GM18511 (cell line): ENCODE measurements at regions not wholly inside any gene's neighbourhood (a gene's known extent, or its start where the extent isn't known, plus 50 kb on each side); places are given as distances from the start of the nearest gene placed in this dataset.
"Not testable (repeated sequence)": the region's sequence is repeated elsewhere in the genome, so short reads cannot be mapped to it uniquely, and the experiment has no call there.

Source experiments
- ATAC-seq: cut with Tn5 transposase; IDR thresholded peaks from one replicate; pipeline ENCODE4 v1.9.1; 2021; ENCODE audit warnings: mild to moderate bottlenecking, moderate library complexity; ENCODE audit not compliant: unreplicated experiment

DNA sequence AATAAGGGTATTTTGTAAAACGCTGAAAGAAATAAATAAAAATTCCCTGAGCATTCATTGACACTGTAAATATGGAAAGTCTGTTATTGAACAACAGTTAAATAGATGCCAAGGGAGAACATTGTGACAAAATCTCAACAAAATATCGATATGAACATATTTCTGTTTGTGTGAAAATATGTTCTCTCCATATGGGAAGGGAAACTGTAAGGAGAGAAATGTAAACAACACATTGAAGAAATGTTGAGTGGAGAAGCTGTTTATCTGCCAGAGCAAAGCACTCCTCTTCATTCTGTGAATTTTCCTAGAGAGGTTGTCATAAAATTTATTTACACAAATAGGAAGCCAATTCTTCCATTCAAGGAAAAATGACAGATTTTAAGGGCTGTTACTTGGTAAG lies 57.1 kb upstream of the EOMES start:
- no peak for ATAC-seq

DNA sequence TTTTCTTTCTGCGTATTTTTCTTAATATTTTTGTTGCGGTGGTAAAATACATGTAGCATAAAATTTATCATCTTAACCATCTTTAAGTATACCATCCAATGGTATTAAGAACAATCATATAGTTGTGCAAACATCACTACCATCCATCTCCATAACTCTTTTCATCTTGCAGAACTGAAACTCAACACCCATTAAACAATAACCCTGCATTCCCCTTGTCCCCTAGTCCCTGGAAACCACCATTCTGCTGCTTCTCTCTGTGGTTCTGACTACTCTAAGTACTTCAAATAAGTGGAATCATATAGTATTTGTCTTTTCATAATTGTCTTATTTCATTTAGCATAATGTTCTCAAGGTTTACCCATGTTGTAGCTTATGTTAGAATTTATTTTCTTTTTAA lies 67.3 kb upstream of the EOMES start:
- no peak for ATAC-seq

DNA sequence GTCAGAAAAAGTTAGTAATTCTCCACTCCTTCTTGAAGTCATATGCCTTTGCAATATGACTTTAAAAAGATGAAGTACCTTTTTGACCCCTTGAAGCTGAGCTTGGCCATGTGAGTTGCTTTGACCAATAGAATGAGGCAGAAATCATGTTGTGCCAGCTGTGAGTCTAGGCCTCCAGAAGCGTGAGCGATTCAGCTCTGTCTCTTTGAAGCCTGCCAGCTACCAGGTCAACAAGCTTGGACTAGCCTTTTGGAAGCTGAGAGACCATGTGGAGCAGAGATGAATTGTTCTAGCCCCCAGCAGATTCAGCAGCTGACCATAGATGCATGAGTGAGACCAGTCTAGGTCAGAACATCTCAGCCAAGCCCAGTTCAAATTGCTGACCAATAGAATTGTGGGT lies 69.8 kb upstream of the EOMES start:
- no peak for ATAC-seq

DNA sequence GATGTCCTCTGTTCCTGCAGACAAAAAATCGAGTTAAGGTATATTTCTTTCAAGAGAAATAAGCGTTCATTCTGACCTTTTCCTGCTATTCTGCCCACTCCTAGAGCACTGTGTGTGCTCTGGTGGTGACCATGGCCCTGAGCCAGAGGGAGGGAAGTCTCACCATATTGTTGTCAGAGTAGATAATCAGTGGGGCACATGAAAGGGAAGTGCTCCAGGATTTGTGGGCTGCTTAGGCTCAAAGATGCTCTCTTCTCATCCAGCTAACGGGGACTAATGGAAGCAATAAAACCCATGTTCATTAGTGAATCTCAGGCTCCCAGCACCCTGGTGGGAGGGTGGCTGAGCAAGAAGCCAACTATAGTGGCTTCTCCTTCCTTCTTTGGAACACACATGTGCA lies 70.7 kb upstream of the EOMES start:
- no peak for ATAC-seq

DNA sequence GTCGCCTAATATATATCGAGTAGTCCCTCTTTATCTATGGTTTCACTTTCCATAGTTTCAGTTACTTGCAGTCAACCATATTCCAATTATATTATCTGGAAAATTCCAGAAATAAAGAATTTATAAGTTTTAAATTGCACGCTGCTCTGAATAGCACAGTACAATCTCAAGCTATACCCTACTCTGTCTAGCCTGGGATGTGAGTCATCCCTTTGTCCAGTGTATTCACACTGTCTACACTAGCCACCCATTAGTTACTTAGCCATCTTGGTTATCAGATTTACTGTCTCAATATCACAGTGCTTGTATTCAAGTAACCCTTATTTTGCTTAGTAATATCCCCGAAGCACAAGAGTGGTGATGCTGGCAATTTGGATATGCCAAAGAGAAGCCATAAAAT lies 72.1 kb upstream of the EOMES start:
- no peak for ATAC-seq

DNA sequence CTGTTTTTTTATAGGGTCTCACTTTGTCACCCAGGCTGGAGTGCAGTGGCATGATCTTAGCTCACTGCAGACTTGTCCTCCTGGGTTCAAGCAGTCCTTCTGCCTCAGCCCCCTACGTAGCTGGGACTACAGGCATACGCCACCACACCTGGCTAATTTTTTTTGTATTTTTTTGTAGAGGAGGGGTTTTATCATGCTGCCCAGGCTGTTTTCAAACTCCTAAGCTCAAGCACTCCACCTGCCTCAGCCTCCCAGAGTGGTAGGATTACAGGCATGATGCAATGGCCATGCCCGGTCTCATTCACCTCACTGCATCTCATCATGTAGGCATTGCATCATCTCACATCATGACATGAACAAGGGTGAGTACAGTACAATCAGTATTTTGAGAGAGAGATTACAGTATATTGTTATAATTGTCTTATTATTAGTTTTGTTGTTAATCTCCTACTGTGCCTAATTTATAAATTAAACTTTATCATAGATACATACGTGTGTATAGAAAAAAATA lies 74.3 kb upstream of the EOMES start:
- ATAC-seq: no peak

DNA sequence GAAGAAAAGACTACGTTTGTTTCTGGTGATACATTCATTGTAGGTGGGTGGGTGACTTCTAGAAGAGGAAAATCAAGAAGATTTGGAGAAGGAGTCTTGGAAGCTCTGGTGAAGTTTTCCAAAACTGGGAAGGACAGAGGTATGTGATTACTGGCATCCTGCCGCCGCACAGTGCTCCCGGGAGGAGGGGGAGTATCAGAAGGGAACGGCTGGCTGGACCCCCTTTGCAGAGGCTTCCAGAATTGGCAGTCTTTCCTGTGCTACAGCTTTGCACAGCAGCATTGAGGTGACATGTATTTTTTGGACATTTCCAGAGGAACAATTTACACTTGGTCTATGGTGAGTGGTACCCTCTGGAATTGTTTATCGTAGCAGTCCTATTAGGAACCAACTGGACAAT lies 75.7 kb upstream of the EOMES start:
- ATAC-seq: no peak

DNA sequence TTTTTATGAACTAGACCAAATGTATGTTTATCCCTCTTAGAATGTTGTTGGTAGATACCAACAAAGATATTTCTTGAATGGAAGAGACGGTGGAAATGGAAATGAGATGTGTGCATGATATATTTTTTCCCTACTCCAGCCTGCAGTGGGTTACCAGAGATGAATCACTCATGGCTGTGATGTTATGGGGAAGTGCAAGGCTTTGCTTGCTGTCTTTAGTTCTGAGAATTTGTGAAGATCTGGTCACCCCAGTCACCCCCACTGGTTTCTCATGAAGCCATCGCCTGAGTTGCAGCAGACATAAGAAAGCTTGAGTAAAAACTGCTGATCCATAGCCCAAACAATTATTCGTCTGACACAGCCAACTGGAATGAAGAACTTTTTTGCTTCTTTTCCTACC lies 78.1 kb upstream of the EOMES start:
- no peak for ATAC-seq

DNA sequence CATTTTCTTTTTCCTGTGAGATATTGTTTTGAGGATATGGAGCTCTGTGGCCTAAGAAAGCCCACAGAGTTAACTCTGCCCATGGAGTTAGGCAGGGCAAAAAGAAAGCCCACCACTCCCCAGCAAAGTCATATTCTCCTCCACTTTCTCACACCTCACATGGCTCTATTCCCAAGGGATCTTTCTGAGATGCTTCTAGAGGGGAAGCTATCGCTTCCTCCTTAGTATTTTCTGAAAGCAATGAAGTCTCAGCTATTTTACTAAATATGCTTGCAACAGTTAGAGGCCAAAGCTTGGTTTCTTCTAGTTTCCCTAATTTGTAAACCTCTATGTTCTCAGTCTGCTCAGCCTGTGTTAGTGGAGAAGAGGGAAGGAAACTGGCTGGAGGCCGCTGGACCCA lies 80.3 kb upstream of the EOMES start:
- no peak for ATAC-seq

DNA sequence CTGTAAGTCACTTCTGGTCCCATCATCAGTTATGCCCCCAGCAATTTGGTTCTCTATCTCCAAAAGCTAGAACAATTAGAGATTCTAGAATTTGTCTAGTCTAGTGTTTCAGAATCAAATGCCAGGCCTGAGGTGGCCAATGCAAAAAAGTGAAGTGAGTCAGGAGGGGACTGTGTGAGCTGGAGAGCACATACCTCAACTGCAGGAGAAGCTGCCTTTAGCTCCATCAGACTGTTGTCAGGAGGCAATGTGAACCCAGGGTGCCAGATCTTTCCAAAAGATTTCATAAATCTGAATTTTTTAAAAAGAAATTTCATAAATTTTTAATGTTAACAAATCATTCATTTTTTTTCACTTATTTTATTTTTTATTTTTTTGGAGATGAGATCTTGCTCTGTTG lies 80.7 kb upstream of the EOMES start:
- ATAC-seq: no peak

DNA sequence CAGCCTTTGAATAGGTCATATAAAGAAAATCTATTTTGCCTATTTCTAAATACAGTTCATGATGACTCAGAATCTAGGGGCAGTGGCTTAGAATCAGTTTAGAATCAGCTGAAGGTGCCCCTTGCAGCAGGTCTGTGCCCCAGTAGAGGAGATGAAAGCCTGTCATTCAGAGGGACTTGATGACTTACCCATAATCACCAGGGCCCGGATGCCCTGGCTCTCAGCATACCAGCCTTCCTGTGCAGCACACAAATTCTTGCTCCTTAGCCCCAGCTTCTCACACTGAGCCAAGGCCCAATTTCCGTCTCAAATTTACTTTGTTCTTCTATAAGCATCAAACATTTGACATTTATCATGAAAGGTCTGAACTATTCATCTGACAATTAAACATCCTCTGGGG lies 83.2 kb upstream of the EOMES start:
- no peak for ATAC-seq

DNA sequence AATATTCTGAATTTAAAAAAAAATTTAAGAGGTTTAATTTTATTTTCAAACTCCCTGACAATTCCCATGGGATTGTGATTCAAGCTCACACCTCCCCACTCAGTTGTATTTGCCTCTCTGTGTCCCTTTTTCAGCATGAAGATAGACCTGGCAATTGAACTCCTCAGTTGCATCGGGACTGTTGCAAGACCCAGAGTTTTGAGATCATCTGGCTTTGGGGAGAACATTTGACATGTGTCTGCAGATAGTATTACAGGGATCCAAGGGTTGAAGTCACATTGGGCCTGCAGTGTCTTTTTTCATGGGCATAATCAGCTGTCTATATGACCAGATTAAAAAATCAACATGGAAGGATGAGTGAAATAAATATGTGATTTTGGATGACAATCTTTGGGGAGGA lies 91.1 kb upstream of the EOMES start:
- no peak for ATAC-seq

DNA sequence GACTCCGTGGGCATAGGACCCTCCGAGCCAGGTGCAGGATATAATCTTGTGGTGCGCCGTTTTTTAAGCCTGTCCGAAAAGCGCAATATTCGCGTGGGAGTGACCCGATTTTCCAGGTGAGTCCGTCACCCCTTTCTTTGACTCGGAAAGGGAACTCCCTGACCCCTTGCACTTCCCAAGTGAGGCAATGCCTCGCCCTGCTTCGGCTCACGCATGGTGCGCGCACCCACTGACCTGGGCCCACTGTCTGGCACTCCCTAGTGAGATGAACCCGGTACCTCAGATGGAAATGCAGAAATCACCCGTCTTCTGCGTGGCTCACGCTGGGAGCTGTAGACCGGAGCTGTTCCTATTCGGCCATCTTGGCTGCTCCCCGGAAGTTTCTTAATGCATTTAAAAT lies 99.5 kb upstream of the EOMES start:
- not testable (repeated sequence) for ATAC-seq

DNA sequence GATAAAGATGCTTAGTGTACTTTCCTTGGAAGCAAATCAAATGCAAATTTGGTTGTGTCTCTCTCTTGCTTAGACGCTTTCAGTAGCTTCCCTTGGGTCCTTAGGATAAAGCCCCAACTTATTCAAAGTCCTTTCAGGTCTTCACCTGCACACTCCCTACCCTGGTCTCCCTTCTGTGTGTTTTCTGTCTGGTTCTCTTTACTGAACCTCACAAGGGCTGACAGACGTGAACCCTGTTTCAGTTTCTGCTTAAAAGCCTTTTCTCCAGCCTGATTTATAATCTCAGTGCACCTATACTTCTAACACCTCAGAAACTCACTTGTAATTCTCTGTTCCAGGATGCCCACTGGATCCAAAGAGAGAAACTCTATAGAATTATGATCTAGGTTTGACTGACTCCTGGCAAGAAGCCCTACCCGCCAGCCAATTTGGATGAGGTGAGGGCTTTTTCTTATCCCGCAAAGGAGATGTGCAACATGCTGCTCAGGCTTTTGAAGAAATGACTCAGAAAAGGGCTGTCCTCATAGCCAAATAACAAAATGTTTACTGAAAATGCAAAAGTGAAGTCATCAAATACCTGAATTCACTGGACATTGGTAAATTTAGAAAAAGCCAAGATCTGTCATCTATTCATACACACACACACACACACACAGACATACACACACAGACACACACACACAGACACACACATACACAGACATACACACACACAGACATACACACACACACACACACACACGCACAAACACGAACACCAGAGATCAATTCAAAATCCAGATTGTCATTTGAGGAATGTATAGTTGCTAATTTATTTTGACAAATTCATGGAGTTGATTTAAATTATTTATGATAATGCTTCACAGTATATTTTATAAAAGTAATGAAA lies 102.4 kb upstream of the EOMES start:
- no peak for ATAC-seq

DNA sequence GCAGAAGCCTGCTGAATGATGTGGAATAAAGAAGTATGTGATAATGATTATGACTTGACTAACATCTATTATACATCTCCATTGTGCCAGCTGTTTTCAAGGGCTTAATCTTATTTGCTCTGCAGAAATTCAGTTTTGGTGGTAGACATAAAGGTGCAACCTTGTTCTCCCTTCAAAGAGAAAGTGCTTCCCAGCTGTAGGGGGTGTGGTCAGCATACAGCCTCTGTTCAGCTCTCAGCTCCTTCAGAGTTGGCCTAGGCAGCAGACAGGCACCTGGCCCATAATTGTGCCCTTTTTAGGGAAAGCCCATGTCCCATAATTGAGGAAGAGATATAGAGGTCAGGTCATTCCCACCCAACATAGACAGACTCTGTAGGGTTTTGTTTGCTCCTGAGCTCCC lies 104.3 kb upstream of the EOMES start:
- no peak for ATAC-seq

DNA sequence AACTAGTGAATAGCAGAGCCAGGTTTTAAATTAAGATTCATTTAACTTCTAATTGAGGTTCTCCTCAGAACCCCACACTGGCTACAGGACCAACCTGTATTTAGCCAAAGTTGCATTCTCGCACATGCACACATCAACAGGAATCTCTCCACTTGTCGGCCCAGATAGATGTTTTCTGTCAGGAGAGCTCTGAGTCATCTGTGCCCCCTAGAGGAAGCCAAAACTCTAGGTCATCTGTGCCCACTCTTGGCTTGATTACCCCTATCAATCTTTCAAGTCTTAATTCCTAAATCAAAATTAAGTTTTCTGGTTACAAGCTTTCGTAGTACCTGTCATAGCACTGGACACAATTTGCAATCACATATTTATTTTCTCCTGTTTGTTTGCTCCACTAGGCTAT lies 104.9 kb upstream of the EOMES start:
- no peak for ATAC-seq

DNA sequence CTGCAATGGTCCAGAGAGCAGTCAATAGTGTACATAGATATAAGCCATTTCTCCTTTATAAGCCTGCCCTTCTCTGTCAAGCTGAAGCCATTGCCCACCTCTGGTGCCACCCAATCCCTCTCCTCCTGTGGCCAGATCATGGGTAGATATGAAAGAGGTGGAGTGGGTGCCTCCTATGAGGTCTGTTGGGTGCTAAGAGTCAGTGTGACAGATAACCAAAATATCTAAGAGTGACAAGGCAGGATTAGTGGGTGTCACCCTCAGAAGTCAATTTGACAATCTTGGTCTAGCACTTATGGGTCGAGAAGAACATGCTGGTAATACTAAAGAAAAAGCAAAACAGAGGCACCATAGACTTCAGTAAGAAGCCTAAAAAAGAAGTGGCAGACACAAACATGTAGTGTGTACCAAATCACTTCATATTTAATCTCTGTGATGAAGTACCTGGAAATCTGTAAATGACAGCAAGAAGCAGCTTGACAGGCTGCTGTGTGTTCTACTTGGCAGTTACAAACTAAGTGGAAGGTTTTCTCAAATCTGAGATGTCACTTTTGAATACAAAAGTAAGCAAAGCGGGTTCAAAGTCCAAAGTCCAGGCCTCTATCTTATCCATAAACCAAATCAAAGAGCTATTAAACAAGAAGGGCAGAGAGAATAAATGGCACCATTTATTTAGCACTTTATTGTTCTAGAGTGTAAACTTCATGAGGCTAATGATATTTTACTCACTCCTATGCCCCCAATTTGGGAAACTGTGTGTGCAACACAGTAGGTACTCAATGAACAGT lies 118.9 kb upstream of the EOMES start:
- ATAC-seq: no peak

DNA sequence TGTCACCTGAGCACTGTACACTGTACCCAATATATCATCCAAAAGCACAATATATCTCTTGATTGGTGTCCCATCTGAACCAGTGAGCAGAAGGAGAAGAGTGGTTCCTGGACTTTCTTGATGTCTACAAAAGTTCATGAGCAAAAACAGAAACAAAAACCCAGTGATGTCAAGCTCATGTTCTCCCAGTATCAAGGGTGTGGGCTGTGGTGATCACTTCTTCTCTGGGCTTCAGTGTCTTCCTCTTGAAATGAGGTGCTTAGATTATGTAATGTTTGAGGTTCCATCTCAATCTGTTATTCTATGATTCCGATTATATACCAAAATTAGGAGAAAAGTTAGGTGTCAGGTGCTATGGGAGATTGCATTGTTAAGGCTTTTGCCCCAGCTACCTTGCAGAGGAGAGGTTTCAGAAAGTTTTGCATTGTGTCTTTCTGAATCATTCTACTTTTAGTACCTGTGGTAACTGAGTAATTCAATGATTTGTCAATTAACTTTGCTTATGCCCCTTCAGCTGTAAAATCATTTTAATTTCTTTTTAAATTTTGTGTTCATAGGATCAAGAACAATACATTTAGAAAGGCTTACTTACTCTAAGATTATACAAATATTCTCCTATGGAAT lies 122.0 kb upstream of the EOMES start:
- no peak for ATAC-seq

DNA sequence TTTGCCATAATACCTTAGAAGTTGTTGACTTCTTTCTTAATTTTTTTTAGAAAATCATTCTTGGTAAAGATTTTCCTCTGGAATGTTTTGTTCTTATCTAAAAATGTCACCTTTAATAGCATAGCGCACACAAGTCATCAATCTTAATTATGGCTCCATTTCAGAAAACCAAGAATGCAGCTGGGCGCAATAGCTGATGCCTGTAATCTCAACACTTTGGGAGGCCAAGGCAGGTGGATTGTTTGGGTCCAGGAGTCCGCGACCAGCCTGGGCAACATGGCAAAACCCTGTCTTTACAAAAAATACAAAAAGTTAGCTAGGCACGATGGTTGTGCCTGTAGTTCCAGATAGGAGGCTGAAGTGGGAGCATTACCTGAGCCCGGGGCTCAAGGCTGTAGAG lies 125.6 kb upstream of the EOMES start:
- no peak for ATAC-seq

DNA sequence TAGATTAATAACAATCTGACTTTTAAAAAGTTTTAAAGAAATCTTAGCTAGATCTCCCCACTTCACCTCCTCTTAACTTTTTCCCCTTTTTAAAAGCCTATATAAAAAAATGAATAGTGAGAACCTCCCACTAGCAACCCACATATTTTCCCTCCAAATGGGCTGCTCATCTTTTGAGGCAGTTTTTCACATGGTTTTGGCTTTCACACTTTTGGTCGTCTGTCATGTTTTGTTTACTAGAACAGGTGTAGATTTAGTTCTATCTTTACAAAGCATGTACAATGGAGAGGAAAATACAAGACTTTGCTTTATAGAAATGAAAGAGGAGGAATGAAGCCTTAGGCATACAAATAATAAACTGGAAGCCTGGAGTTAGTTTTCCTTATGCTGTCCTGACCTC lies 126.7 kb upstream of the EOMES start:
- ATAC-seq: no peak

DNA sequence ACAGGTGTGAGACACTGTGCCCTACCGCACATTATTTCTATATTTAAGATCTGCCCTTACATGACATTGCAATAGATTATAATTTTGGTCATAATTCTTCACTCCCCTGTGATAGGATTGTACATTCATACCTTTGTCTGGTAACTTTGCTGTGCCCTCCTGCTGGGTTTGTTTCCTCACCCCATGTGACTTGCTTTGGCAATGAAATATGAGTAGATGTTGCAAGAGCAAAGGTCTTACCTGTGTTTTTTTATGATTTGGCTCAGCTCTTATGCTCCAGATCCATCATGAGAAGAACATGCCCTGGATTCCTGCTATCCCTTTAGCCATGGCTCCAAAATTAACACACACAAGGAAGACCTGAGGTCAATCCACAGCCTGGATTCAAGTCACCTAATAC lies 137.7 kb upstream of the EOMES start:
- ATAC-seq: no peak
